Erythroblast (primary cell): ENCODE measurements at regions not wholly inside any gene's neighbourhood (a gene's known extent, or its start where the extent isn't known, plus 50 kb on each side); places are given as distances from the start of the nearest gene placed in this dataset.
A peak's percentile ranks its signal among the peaks of the same experiment; 100 is the strongest.

Source experiments
- DNase-seq, 2 experiments: peaks; one replicate each; lab custom pipeline; 2025; lab: John Stamatoyannopoulos, UW
- GATA1 ChIP-seq: IDR thresholded peaks from 2 replicates; pipeline ENCODE4 v1.6.1; 2011; ENCODE audit warnings: low read depth, mild to moderate bottlenecking, control low read depth, low read length, moderate library complexity
- POLR2A ChIP-seq: IDR thresholded peaks from 2 replicates; pipeline ENCODE4 v1.6.1; 2011; ENCODE audit warnings: mild to moderate bottlenecking, low read length

- DNase-seq: no peak
- TF ChIP-seq GATA1 (no peak), POLR2A (no peak)
These were observed 275.5 kb upstream of the IRX5 start for GRCh38 chr16:54655121-54655590.

- DNase-seq: no peak
- TF ChIP-seq GATA1 (no peak), POLR2A (no peak)
These were observed 276.2 kb upstream of the IRX5 start for GRCh38 chr16:54654429-54654828.

GRCh38 chr16:54652201-54652770 lies 278.4 kb upstream of the IRX5 start:
- no peak for DNase-seq
- TF ChIP-seq GATA1 (no peak), POLR2A (no peak)

GRCh38 chr16:54651440-54652195 lies 279.0 kb upstream of the IRX5 start:
- DNase-seq: no peak
- TF ChIP-seq POLR2A (no peak), GATA1 (no peak)

- no peak for DNase-seq
- TF ChIP-seq POLR2A: no peak
- TF ChIP-seq GATA1: no peak
These were observed 280.8 kb upstream of the IRX5 start for GRCh38 chr16:54649876-54650275.

- no peak for DNase-seq
- no peak for TF ChIP-seq POLR2A
- TF ChIP-seq GATA1: no peak
These were observed 282.1 kb upstream of the IRX5 start for GRCh38 chr16:54648575-54648974.

GRCh38 chr16:54647725-54648221 lies 282.9 kb upstream of the IRX5 start:
- no peak for DNase-seq
- no peak for TF ChIP-seq GATA1

GRCh38 chr16:54647216-54647615 lies 283.4 kb upstream of the IRX5 start:
- TF ChIP-seq POLR2A: no peak
- no peak for TF ChIP-seq GATA1
- no peak for DNase-seq

GRCh38 chr16:54645345-54645744 lies 285.3 kb upstream of the IRX5 start:
- TF ChIP-seq GATA1: no peak
- no peak for TF ChIP-seq POLR2A
- DNase-seq: no peak

GRCh38 chr16:54636221-54636793 lies 294.4 kb upstream of the IRX5 start:
- no peak for TF ChIP-seq GATA1
- no peak for TF ChIP-seq POLR2A
- no peak for DNase-seq

- peak; percentile 2 to 33 for DNase-seq
- TF ChIP-seq POLR2A: no peak
- TF ChIP-seq GATA1: no peak
These were observed 296.7 kb upstream of the IRX5 start for GRCh38 chr16:54633943-54634362.

GRCh38 chr16:54632322-54633220 lies 298.1 kb upstream of the IRX5 start:
- TF ChIP-seq POLR2A (no peak), GATA1 (no peak)

GRCh38 chr16:54631782-54632181 lies 298.9 kb upstream of the IRX5 start:
- no peak for TF ChIP-seq GATA1
- no peak for TF ChIP-seq POLR2A
- no peak for DNase-seq

More at GRCh38 chr16:54632322-54633220, 298.1 kb upstream of the IRX5 start:
- no peak for DNase-seq
